ENCODE measurements at regions not wholly inside any gene's neighbourhood (a gene's known extent, or its start where the extent isn't known, plus 50 kb on each side); places are given as distances from the start of the nearest gene placed in this dataset.

DNA sequence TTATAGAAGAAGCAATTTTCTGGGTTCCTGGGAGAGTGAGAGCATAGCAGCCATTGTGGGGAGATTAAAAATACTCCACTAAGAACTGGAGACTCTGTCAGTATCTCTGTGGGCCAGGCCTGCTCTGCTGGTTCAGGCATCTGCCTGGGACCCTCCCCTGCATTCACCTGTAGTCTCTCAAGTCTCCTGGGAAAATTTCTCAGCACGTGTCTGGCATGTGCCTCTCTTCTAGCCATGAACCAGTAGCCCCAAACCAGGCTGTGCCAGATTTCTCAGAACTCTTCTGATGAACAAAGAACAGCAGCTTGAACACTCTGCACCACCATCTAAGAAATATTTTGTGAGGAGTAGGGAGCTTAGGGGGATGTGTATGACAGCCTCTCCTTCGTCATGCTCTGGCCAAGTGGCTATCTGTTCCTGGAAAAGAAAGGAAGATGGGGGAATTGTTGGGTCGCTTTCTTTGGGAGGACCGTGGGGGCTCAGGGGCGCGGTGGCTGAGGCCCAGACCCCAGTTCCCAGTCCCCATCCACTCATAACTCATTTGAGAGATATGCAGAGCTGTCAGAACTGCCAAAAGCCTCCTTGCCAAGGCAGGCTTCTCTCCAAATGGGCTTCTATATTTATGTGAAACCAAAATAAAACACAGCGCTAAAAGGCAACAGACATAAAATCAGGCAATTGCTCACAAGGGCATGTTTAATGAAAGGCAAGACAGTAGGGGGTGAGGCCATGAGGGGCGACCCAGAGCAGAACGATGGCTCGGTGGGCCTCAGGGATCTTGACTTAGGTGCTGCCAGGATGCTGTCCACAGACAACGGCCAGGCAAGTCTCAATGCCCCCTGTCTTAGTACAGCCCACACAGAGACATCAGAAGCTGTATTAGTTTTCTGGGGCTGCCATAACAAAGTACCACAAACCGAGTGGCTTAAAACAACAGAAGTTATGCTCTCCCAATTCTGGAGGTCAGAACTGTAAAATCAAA is 114.7 kb upstream of the TNP1 start:
- Histone ChIP-seq H3K4me3 (ENCODE audit: low read length) (no peak overlapping the region), H3K27ac (ENCODE audit: low read depth, low read length) (no peak overlapping the region), H3K9me3 (ENCODE audit: control insufficient read depth, insufficient read depth, low read length) (no peaks in the 10 kb centered on the region), H3F3A (ENCODE audit: control insufficient read depth, insufficient read depth) (no peaks in the 10 kb centered on the region), H3K9me2 (replicated peaks; ENCODE audit: control insufficient read depth, low read length) (no peaks in the 10 kb centered on the region), H3K4me1 (ENCODE audit: control insufficient read depth, low read length) (no peaks in the 10 kb centered on the region), H4K20me1 (ENCODE audit: control insufficient read depth, insufficient read depth, low read depth, low read length) (no peaks in the 10 kb centered on the region), H3K27me3 (ENCODE audit: control insufficient read depth, low read length) (0 out of 2 replicates have a peak, but pooled peaks cover 3% of the 10 kb centered on the region), H3K4me2 (ENCODE audit: low read length) (no peak overlapping the region), H3K36me3 (ENCODE audit: control insufficient read depth, low read length) (no peaks in the 10 kb centered on the region), H3K79me2 (ENCODE audit: control insufficient read depth, low read length) (no peaks in the 10 kb centered on the region)
- no peak for TF ChIP-seq EZH2phosphoT487 (IDR thresholded peaks at IDR 0.05; ENCODE audit: borderline replicate concordance, low read length)
- TF ChIP-seq, protein P1, sequence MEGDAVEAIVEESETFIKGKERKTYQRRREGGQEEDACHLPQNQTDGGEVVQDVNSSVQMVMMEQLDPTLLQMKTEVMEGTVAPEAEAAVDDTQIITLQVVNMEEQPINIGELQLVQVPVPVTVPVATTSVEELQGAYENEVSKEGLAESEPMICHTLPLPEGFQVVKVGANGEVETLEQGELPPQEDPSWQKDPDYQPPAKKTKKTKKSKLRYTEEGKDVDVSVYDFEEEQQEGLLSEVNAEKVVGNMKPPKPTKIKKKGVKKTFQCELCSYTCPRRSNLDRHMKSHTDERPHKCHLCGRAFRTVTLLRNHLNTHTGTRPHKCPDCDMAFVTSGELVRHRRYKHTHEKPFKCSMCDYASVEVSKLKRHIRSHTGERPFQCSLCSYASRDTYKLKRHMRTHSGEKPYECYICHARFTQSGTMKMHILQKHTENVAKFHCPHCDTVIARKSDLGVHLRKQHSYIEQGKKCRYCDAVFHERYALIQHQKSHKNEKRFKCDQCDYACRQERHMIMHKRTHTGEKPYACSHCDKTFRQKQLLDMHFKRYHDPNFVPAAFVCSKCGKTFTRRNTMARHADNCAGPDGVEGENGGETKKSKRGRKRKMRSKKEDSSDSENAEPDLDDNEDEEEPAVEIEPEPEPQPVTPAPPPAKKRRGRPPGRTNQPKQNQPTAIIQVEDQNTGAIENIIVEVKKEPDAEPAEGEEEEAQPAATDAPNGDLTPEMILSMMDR (IDR thresholded peaks at IDR 0.05; ENCODE audit: low read depth, low read length, poor library complexity, severe bottlenecking) = no peak

DNA sequence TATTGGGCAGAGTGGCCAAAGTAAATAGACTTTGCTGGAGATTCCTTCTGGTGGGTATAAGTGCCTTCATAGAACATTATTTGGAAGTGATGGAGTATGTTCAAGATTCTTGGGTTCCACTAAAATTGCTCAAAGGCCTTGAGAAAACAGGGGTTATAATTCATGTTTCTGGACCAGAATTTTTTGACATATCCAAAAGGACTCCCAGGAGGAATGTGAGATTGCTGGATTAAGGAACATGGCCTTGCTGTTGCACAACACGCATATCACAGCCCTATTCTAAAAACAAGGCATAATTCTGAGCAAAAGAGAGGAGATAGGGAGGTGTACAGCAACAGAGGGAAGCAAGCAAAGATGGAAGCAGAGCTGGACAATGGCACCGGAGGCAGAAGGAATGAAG is 111.7 kb upstream of the TNP1 start:
- H3K4me1 ChIP-seq (ENCODE audit: control insufficient read depth, low read length) = no peaks in the 10 kb centered on the region
- H3K9me2 ChIP-seq (replicated peaks; ENCODE audit: control insufficient read depth, low read length) = no peaks in the 10 kb centered on the region
- H3K36me3 ChIP-seq (ENCODE audit: control insufficient read depth, low read length) = no peaks in the 10 kb centered on the region
- H3F3A ChIP-seq (ENCODE audit: control insufficient read depth, insufficient read depth) = no peaks in the 10 kb centered on the region
- H3K27ac ChIP-seq (ENCODE audit: low read depth, low read length) = no peak overlapping the region
- no peaks in the 10 kb centered on the region for H3K9me3 ChIP-seq (ENCODE audit: control insufficient read depth, insufficient read depth, low read length)
- no peaks in the 10 kb centered on the region for H3K79me2 ChIP-seq (ENCODE audit: control insufficient read depth, low read length)
- no peak overlapping the region for H3K4me2 ChIP-seq (ENCODE audit: low read length)
- 0 out of 2 replicates have a peak, but pooled peaks cover 3% of the 10 kb centered on the region for H3K27me3 ChIP-seq (ENCODE audit: control insufficient read depth, low read length)
- no peak overlapping the region for H3K4me3 ChIP-seq (ENCODE audit: low read length)
- TF ChIP-seq EZH2phosphoT487 (IDR thresholded peaks at IDR 0.05; ENCODE audit: borderline replicate concordance, low read length) = no peak
- TF ChIP-seq, protein P1 (IDR thresholded peaks at IDR 0.05; ENCODE audit: low read depth, low read length, poor library complexity, severe bottlenecking) = no peak
- H4K20me1 ChIP-seq (ENCODE audit: control insufficient read depth, insufficient read depth, low read depth, low read length) = no peaks in the 10 kb centered on the region

GRCh38 chr2:216970359-216970915 is 110.6 kb upstream of the TNP1 start:
- H3K4me1 ChIP-seq (ENCODE audit: control insufficient read depth, low read length) = no peaks in the 10 kb centered on the region
- H3K27ac ChIP-seq (ENCODE audit: low read depth, low read length) = no peak overlapping the region
- H3F3A ChIP-seq (ENCODE audit: control insufficient read depth, insufficient read depth) = no peaks in the 10 kb centered on the region
- no peaks in the 10 kb centered on the region for H3K9me2 ChIP-seq (replicated peaks; ENCODE audit: control insufficient read depth, low read length)
- no peak overlapping the region for H3K4me2 ChIP-seq (ENCODE audit: low read length)
- H3K79me2 ChIP-seq (ENCODE audit: control insufficient read depth, low read length) = no peaks in the 10 kb centered on the region
- H3K4me3 ChIP-seq (ENCODE audit: low read length) = no peak overlapping the region
- H3K9me3 ChIP-seq (ENCODE audit: control insufficient read depth, insufficient read depth, low read length) = no peaks in the 10 kb centered on the region
- no peaks in the 10 kb centered on the region for H4K20me1 ChIP-seq (ENCODE audit: control insufficient read depth, insufficient read depth, low read depth, low read length)
- TF ChIP-seq, protein P1 (IDR thresholded peaks at IDR 0.05; ENCODE audit: low read depth, low read length, poor library complexity, severe bottlenecking) = no peak
- TF ChIP-seq EZH2phosphoT487 (IDR thresholded peaks at IDR 0.05; ENCODE audit: borderline replicate concordance, low read length) = no peak
- 0 out of 2 replicates have a peak, but pooled peaks cover 3% of the 10 kb centered on the region for H3K27me3 ChIP-seq (ENCODE audit: control insufficient read depth, low read length)
- no peaks in the 10 kb centered on the region for H3K36me3 ChIP-seq (ENCODE audit: control insufficient read depth, low read length)

All from DOHH2 (cell line).